ENCODE measurements at regions not wholly inside any gene's neighbourhood (a gene's known extent, or its start where the extent isn't known, plus 50 kb on each side); places are given as distances from the start of the nearest gene placed in this dataset.

DNA sequence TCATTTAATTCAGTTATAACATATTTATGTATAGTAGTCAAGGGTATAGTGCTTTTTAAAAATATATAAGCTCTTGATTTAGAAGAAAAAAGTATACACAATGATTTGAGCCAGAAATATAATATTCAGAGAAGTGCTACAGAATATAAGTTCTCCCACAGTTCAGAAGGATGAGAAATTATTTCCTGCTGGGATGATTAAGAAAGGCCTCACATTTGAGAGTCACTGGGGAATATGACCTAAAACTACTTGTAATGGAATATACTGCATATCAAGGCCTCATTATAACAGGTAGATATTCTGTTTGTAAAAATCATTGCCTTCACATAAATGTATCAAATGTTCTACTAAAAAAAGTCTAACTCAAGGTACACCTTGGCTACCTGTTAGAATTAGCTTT, 203.5 kb downstream of the MBD2 start:
- DNase-seq, result no peak

DNA sequence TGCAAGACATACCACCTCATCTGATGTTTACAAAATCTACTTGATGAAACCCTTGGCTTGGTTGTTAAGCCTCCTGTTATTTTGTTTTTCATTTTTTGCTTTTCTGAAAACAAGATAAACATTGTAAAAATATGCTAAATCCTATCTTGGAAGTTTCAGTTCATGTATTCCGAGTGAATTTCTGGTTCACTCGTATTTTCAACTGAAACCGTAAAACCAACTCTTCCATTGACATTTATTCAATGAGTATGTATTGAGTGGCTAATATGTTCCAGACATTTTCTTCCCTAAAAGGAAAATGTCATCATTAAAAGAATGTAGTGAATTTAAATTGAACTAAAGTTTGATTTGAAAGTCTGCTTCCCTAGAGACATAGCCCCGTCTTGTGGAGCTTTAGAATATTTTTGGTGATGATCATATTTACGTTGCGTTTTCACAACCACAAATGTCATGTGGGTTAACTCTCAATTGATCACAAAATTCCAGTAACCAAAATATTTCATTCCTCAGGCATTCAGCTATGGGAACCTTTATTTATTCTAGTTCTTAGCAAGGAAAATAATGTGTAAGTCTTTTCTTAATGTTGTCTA, 204.2 kb downstream of the MBD2 start:
- no peak for DNase-seq

DNA sequence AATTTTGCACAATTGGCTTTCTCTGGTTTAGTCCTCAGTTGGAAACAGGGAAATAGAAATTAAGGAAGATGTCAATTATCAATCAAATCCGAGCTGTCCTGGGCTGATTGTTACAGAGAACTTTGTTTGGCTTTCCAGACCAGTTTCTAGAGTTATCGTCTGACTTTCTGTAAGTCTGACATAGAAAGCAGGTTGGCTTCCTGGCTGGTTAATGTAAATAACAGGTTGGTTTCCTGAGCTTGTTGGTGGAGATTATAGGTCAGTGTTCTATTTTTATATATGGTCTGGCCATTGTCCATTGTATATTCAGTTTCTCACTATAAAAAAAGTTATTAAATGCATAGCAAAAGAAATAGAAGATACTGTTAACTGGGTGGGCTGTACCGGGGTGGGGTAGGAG, 204.8 kb downstream of the MBD2 start:
- DNase-seq, result no peak

DNA sequence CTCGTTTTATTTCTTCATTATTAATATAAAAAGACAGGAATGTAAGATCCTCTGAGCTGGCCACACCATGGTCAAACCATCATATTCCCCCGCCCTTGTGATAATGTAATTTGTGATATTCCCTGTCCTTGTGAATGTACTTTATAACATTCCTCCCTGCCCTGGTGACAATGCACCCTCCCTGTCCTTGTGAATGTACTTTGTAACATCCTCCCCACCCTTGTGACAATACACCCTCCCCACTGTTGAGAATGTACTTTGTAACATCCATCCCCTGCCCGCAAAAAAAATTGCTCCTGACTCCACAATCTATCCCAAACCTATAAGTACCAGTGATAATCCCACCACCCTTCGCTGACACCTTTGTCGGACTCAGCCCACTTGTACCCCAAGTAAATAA, 211.0 kb downstream of the MBD2 start:
- DNase-seq, result no peak

DNA sequence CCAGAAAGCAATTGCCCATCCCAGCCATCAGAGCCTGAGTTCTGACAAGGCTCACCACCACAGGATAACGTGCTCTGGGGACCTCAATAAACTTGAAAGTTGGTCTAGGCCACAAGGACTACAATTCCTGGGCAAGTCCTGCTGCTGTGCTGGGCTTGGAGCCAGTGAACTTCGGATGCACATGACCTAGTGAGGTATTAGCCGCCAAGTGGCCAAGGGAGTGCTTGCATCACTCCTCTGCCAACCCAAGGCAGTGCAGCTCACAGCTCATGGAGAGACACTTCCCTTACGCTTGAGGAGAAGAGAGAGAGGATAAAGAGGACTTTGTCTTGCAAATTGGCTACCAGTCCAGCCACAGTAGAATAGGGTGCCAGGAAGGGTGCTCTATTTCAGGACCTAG, 219.6 kb downstream of the MBD2 start:
- no peak for DNase-seq

DNA sequence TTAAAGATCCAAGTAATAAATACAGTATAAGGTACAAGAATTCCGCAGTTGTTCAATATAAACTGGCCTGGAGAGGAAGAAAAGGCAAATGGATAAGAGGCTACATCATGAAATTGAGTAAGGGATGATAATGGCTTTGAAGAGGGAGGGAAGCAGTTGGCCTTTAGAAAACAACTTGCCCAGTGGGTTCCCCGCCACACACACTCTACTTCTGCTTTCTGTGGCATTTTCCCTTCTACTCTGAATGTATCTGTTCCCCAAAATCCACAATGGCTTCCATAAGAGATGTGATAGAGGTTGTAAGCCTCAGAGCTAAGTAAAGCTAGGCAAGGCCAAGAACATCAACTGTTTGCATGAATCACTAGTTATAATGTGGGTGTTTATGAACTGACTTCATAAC, 221.3 kb downstream of the MBD2 start:
- no peak for DNase-seq

DNA sequence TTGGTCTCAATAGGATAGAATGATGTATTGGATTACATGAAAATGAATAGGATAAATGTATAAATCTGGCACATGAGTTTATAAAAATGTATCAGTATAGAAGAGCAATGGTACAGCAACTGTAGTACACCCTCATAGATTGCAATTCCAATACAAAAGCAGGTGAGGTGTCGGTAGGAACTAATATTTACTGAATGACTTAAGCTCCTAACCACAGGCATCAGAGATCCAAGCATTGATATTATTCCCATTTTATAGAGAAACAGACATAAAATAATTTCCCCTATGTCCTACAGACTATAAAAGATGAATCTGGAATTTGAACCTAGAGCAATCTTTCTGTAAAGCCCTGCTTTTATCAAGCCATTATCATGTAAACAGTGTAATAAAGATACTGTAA, 227.4 kb downstream of the MBD2 start:
- DNase-seq, result no peak

DNA sequence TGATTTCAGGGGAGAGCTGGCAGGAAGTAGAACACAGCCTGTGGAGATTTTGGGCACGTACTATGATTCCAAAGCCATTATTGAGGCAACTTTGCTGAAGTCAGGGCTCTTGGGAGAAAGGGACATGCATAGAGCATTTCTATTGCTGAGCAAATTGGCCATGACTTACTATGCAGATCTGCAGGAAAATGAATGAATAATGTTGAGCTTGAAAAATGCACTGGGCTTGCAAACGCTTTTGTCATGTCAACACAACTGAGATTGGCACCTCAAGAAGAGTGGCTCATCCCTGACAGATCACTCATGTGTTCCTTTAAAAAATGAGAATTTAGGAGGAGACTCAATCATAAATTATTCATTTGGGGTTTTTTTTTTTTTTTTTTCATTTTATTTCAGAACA, 230.5 kb downstream of the MBD2 start:
- no peak for DNase-seq

DNA sequence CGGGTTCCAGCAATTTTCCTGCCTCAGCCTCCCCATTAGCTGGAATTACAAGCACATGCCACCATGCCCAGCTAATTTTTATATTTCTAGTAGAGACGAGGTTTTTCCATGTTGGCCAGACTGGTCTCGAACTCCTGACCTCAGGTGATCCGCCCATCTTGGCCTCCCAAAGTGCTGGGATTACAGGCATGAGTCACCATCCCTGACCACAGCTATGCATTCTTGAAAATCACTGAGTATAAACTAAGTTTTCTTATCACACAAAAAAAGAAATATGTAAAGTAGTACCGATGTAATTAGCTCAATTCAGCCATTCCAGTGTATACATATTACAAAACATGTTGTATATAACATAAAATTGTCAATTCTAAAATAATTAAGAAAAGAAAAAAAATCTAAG, 232.7 kb downstream of the MBD2 start:
- no peak for DNase-seq

DNA sequence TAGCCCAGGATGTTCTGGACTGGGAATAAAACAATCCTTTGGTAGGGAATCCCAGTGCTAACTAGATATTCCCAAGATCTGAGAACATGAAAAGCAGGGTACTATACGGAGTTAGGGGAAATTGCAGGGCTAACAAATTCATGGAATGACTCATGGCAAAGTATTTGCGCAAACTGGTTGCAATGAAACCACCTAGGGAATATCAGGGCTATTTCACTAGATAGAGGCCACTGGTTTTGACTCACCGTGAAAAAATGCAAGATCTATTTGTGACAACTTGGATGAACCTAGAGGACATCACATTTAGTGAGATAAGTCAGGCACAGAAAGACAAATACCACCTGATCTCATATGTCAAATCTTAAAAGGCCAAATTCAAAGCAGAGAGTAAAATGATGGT, 233.3 kb downstream of the MBD2 start:
- no peak for DNase-seq

DNA sequence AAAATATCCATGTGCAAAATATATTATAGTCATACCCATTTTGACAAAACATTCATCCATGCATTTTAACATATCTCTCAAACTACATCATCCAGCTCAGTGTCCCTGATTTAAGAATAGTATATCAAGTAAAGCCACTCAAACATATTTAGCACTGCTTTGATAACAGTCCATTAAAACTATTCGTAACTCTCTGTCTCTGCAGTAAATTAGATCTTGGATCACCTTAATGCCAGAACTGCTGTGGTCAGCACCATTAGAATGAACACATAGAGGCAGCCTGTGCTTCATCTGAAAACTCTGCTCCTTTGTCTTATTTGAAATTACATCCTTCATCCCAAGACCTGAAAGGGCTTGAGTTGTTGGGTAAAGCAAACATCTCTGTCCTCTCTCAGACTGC, 234.0 kb downstream of the MBD2 start:
- no peak for DNase-seq

DNA sequence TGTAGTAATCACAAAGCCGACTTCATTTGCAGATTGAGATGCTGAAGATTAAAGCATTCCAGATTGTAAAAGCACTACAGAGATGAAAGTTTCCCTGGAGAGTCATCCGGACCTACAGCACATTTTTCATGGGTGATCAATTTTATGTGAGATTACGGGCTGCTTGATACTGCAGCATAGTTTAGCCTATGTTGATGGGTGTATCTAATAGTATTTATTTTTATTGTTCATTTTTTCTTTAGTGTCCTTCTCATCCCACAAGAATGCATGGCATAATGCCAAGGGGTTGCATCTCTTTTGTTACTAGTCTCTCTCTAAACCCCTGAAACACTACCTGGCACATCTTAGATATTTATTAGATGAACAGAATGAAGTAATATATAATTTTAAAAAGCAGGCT, 240.4 kb downstream of the MBD2 start:
- no peak for DNase-seq

DNA sequence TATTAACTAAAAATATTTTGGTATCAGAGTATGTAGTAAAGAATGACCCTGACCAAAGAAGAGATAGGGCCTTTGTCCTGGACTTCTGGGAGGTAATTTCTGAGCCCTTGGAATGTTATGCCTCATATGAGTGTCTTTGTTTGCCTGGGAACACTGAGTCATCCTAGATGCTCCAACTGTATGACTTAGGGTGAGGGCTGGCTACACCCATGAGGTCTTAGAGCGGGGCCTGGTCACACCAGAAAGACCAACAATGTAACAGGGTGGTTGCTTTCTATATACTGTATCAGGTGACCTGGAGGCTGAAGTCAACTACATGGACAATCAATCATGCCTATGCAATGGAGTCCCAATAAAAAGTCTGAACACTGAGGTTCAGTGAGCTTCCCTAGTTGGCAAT, 253.1 kb downstream of the MBD2 start:
- no peak for DNase-seq

DNA sequence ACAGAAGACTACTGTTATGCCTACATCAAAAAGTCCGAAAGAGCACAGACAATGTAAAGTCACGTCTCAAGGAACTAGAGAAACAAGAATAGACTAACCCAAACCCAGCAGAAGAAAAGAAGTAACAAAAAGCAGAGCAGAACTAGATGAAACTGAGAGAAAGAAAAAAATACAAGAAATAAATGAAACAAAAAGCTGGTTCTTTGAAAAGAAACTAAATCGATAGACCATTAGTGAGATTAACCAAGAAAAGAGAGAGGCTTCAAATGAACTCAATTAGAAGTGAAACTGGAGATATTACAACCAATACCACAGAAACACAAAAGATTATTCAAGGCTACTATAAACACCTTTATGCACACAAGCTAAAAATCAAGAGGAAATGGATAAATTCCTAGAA, 271.8 kb downstream of the MBD2 start:
- DNase-seq, result no peak

DNA sequence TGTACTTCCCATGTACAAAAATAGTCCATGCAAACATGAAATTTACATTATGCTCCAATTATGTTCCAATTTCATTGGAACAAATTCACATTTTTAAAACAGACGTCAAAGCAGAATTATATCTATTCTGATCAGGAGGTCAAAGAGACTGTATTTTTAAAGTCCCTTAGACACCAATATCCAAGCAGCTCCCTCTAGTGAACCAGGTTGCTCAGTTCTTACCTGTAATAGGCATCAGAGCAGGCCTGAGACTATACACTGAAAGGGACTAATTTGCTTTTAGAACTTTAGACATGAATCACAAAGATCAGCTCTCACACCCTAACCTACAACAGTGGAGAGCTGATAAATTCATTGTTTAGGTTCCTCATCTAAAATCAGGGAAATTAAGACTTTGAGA, 273.9 kb downstream of the MBD2 start:
- DNase-seq, result no peak

DNA sequence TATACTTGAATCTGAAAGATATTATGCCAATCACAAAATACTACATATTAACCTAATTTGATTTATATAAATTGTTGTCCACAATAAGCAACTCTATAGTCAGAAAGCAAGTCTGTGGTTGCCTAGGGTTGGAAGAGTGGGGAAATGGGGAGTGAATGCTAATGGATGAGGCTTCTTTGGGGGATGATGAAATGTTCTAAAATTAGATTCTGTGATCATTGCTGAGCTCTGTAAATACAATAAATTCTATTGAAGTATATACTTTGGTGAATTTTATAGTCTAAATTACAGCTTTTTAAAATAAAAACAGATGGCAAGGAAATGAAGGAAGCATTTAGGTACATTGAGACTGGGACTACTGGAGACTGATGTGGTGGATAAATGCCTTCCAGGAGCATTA, 275.5 kb downstream of the MBD2 start:
- DNase-seq, result no peak

DNA sequence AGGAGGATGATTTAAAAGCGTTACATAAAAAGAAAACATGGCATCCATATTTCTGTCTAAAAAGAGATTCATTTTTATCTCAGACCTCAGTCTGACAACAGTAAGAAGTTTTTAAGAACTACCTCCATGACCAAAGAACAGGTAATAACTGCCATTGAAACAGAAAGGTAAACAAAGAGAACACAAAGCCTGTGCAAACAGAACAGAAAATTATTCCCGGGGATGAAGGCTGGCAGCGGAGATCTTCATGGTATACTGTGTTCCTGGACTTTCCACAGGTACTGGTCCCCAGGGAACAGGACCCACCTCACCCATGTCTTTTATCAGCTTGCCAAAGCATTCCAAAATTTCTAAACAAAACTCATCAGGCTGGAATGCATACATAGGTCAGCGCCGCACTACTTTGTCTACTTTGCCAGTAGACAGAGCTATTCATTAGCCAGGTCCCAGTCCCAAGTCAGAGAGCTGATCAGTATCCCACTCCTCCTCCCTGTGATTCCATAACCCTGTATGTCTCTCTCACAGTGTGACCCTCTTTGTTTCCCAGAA, 277.3 kb downstream of the MBD2 start:
- DNase-seq, result no peak

DNA sequence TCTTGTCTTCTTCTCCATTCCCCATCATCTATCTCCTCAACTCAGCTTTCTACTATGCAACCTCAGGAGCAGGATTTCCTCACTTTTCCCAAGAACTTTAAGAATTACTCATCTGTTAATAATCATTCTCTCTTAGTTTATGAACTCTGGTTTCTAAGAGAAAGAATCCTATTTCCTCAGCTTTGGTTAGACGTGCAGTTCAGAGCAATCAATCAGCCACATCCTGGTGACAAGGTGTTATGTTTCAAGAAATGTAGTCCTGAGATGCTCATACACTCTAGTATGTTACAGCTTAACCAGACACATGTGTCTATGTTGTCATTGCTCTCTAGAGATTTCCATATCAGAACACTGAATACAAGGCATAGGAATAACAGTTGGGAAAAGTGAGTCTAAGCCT, 277.9 kb downstream of the MBD2 start:
- no peak for DNase-seq

DNA sequence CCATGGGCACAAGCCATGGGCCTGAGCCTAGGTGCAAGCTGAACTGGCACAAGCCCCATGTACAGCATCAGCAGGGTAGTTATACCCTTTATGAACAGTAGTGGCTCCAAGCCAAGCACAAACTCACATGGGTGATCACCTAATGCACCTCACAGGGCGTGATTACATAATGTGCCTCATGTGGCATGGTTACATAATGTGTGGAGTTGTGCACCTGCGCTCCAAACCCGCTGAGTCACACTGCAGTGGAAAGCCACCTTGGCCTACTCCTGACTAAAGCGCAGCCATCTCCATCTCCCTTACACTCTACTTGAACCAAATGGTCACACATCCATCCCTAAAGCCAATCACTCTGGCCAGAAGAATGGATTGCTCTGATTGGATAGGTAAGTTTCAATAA, 279.7 kb downstream of the MBD2 start:
- peak; percentile 4 for DNase-seq

DNA sequence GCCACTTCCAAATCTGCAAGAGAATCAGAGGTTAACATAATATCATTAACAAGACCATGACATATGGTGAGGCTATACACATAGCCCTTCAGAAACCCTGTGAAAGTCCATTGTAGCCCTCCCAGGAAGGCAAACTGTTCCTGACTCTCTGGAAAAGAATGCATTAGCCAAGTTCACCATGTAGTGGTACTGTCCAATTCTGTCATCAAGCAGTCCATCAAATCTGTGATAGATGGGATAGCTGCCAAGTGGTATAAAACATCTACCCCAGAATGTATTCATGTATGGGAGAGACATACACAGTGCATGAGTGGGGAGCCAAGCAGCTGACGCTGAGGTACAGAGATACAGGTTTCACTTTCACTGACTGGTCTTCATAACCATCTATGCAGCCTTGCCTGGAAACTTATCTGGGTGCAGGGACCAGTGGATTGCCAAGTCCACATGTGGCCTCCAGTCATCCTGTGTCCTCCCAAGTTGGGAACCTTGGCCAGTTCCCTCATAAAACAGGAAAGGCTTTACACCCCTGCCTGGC, 281.1 kb downstream of the MBD2 start:
- DNase-seq, result no peak

DNA sequence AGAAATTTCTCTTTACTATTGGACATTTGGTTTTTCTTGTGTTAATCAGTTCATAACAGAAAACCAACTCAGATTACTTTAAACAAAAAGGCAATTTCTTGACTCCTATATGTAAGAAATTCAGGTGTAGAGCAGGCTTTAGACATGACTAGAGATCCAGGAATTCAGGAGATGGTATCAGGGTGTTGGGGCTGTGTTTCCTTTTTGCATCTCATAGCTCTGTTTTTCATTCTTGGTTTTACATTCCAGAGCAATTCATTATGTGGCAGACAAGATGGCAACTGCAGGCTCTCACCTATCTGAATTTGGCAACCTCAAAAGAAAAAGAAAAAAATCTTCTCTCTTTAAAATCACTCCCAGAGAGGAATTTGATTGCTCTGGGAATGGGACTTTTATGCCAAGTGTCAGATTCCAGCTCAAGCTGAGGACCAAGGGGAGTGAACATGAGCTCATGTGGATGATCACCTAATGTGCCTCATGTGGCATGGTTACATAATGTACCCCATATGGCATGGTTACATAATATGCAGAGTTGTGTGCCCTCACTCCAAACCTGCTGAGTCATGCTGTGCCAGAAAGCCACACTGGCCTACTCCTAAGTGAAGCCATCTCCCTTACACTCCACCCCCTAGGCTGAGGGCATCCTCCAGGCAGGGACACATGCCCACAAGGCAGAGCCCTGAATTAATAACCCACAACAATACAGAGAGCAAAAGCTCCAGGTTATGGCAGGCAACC, 282.7 kb downstream of the MBD2 start:
- DNase-seq, result no peak

DNA sequence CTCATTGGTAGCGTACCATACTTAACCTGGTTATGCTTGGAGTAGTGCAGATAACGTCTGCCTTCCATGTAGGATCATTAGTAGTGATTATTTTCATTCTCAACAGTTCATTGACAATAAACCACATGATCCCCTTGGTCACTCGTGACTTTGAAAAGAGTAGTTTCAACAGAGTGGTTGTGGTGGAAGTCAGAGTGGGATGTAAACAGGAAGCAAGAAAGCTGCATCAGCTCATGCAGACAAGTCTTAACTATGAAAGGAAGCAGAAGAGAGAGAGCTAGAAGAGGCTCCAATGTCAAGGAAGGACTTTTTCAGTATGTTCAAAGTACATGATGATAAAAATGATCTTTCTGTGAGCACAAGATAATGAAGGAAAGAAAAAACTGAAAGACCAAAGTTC, 287.4 kb downstream of the MBD2 start:
- DNase-seq, result no peak

DNA sequence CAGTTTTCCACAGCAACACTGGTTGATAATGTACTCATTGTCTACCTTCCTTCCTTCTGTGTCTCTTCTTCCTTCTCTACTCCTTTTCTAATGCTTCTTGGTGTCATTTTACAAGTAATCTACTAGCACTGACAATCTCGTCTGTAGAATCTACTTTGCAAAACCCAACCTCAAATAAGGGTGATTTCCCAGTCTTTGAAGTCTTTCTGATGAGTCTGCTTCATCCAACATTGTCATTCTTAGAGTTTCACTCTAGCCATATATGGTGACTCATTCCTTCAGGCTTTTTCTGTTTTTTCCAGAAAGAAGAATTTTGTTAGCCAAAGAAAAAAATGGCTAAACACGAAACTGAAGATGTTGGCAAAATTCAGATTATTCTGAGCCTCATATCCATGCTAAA, 288.7 kb downstream of the MBD2 start:
- DNase-seq, result no peak

DNA sequence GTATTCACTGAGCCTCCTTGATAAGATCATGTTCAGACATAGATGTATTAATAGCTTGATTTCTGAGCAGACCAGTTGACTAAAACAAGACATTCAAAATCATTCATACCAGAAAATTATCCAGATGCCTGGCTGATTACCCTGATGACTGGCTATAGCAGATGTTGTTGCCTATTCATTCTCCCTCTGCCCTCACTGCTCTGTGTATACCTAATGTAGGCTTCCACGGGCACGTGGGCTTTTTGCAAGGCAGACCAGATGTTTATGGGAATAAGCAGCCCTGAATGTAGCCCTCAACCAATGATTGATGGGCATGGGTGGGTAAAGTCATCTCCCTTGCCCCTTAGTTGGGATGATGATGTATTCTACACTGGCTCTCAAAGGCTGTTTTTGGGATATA, 289.1 kb downstream of the MBD2 start:
- DNase-seq, result no peak
